Neural cell (in vitro differentiated cells): ENCODE measurements at regions not wholly inside any gene's neighbourhood (a gene's known extent, or its start where the extent isn't known, plus 50 kb on each side); places are given as distances from the start of the nearest gene placed in this dataset.

Experiments used
- H2AFZ ChIP-seq: fragments of 200-600, 300-800 bp; sonication (generic), shearing (Covaris generic); 2 replicates; pipeline ENCODE4 v1.6.0; 2014; ENCODE audit warnings: low read depth, mild to moderate bottlenecking, antibody characterized with exemption, low read length, moderate library complexity
- H3F3A ChIP-seq: fragments of 200-600 bp; shearing (Covaris generic); 2 replicates; pipeline ENCODE4 v1.6.1; 2016; ENCODE audit warnings: mild to moderate bottlenecking, moderate library complexity, mixed read lengths, antibody characterized with exemption, low read length; ENCODE audit not compliant: insufficient read depth, poor library complexity, severe bottlenecking
- H3K27ac ChIP-seq: fragments of 200-600, 300-800 bp; sonication (generic), shearing (Covaris generic); 2 replicates; pipeline ENCODE4 v1.5.1; 2014; ENCODE audit warnings: mild to moderate bottlenecking, low read length, moderate library complexity
- H3K27me3 ChIP-seq: fragments of 300-800, 200-600 bp; sonication (generic), shearing (Covaris generic); 2 replicates; pipeline ENCODE4 v1.6.0; 2014; ENCODE audit warnings: mild to moderate bottlenecking, low read depth, low read length, moderate library complexity; ENCODE audit not compliant: insufficient read depth
- H3K36me3 ChIP-seq: fragments of 300-800, 200-600 bp; sonication (generic), shearing (Covaris generic); 2 replicates; pipeline ENCODE4 v1.5.1; 2014; ENCODE audit warnings: mild to moderate bottlenecking, antibody characterized with exemption, low read length, moderate library complexity; ENCODE audit not compliant: insufficient read depth
- H3K4me2 ChIP-seq: fragments of 300-800, 200-600 bp; sonication (generic), shearing (Covaris generic); 2 replicates; pipeline ENCODE4 v1.6.0; 2014; ENCODE audit warnings: mild to moderate bottlenecking, low read length
- H3K4me3 ChIP-seq: fragments of 300-800, 200-600 bp; sonication (generic), shearing (Covaris generic); 2 replicates; pipeline ENCODE4 v1.5.1; 2014; ENCODE audit warnings: mild to moderate bottlenecking, low read length, moderate library complexity
- H3K79me2 ChIP-seq: fragments of 200-600 bp; shearing (Covaris generic); replicated peaks from 2 replicates; pipeline ENCODE4 v1.6.0; 2014; ENCODE audit warnings: mild to moderate bottlenecking, low read length, moderate library complexity; ENCODE audit not compliant: insufficient read depth
- H3K9ac ChIP-seq: fragments of 300-800, 200-600 bp; sonication (generic), shearing (Covaris generic); 2 replicates; pipeline ENCODE4 v1.6.1; 2016; ENCODE audit warnings: mild to moderate bottlenecking, low read length, mixed read lengths
- H3K9me2 ChIP-seq: fragments of 200-600 bp; shearing (Covaris generic); 2 replicates; pipeline ENCODE4 v1.6.1; 2016; ENCODE audit warnings: mild to moderate bottlenecking, low read length, mixed read lengths; ENCODE audit not compliant: insufficient read depth
- H3K9me3 ChIP-seq: fragments of 200-600, 300-800 bp; sonication (generic), shearing (Covaris generic); 2 replicates; pipeline ENCODE4 v1.6.1; 2016; ENCODE audit warnings: mild to moderate bottlenecking, mixed run types, low read length, moderate library complexity, mixed read lengths
- H4K20me1 ChIP-seq: fragments of 200-600 bp; shearing (Covaris generic); 2 replicates; pipeline ENCODE4 v1.6.1; 2016; ENCODE audit warnings: mild to moderate bottlenecking, mixed run types; ENCODE audit not compliant: insufficient read depth
- EP300 ChIP-seq: fragments of 450-650 bp; conservative IDR thresholded peaks from 2 replicates; pipeline ENCODE4 v1.6.1; 2014; ENCODE audit warnings: antibody characterized with exemption, mild to moderate bottlenecking, moderate library complexity; ENCODE audit not compliant: poor library complexity, severe bottlenecking
- EZH2 ChIP-seq: fragments of 200-600, 300-800 bp; shearing (Covaris generic), sonication (generic); IDR thresholded peaks from 2 replicates; pipeline ENCODE4 v1.6.1; 2014; ENCODE audit warnings: antibody characterized with exemption, low read length, borderline replicate concordance, mild to moderate bottlenecking; ENCODE audit not compliant: insufficient read depth, poor library complexity, severe bottlenecking
- MXI1 ChIP-seq: fragments of 450-650 bp; conservative IDR thresholded peaks from 2 replicates; pipeline ENCODE4 v1.6.1; 2014; ENCODE audit warnings: antibody characterized with exemption, mild to moderate bottlenecking; ENCODE audit not compliant: poor library complexity, severe bottlenecking
- POLR2AphosphoS5 ChIP-seq: IDR thresholded peaks from 2 replicates; pipeline ENCODE4 v1.6.1; 2012
- RAD21 ChIP-seq: fragments of 450-650 bp; conservative IDR thresholded peaks from 2 replicates; pipeline ENCODE4 v1.6.1; 2014; ENCODE audit warnings: antibody characterized with exemption, mild to moderate bottlenecking, moderate library complexity
- SMC3 ChIP-seq: fragments of 450-650 bp; conservative IDR thresholded peaks from 2 replicates; pipeline ENCODE4 v1.6.1; 2014; ENCODE audit warnings: antibody characterized with exemption, mild to moderate bottlenecking, moderate library complexity; ENCODE audit not compliant: poor library complexity
- TAF1 ChIP-seq: IDR thresholded peaks from 2 replicates; pipeline ENCODE4 v1.6.1; 2012; ENCODE audit warnings: low read depth
- TF ChIP-seq, protein P1 (sequence below): fragments of 450-650 bp; IDR thresholded peaks from 2 replicates; pipeline ENCODE4 v1.5.1; 2014; ENCODE audit warnings: antibody characterized with exemption, mild to moderate bottlenecking, moderate library complexity; ENCODE audit not compliant: poor library complexity, severe bottlenecking
- TF ChIP-seq, protein P2 (sequence below): IDR thresholded peaks from 2 replicates; pipeline ENCODE4 v1.6.1; 2012; ENCODE audit warnings: borderline replicate concordance

DNA sequence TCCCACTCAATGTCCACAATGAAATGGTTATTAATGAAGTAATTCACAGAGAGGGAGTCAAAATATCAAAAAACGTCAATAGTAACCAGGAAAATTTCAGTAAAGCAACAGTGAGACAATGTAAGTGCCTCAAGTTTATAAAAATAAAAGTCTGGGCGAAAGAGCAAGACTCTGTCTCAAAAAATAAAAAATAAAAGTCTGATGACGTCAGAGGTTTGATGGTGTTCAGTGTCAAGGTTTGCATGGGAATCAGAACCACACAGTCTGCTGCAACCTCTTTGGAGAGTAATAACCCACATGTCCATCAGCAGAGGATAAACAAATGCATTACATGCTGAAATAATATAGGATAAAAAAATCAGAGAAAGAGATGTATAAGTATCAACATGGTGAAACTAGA, 152.4 kb downstream of the ASCL1 start:
- H3K27me3 ChIP-seq = no peaks in the 10 kb centered on the region

DNA sequence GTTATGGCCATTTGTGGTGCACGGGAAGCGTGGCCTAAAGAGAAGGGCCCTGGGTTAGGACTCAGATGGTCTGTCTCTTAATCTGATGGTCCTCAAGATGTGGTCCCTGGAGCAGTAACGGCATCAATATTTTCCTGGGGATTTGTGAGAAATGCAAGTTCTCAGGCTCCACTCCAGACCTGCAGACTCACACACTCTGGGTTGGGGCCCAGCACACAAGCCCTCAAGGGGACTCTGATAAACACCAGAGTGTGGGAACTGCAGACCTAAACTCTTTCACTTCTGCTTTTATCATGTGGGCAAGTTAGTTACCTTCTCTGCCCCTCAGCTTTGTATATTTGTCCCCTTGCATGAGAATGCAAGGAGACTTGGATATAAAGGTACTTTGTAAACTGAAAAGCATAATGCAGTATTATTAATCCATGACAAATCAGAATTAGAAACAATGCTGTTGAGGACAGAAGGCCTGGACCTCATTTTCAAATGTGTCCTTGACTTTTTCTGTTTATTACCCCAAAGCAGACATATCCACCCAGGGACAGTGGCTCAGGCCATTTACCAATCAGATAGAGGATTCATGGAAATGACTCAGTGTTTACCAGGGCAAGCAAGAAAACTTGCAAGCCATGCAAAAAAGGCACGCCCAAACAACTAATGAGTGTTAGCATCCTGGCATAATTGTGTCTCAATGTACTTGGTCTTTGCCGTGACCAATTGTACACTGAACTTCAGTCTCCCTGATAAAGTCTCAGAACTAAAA, 157.0 kb downstream of the ASCL1 start:
- Histone ChIP-seq H3K36me3 (no peaks in the 10 kb centered on the region), H2AFZ (no peak overlapping the region), H3F3A (no peaks in the 10 kb centered on the region), H3K79me2 (no peaks in the 10 kb centered on the region), H3K4me2 (no peak overlapping the region), H3K27ac (no peak overlapping the region), H3K27me3 (no peaks in the 10 kb centered on the region), H3K9ac (no peak overlapping the region), H4K20me1 (no peaks in the 10 kb centered on the region), H3K4me3 (no peak overlapping the region), H3K9me3 (no peaks in the 10 kb centered on the region), H3K9me2 (no peaks in the 10 kb centered on the region)
- no peak for TF ChIP-seq POLR2AphosphoS5
- TF ChIP-seq TAF1 = no peak
- TF ChIP-seq, protein P1, sequence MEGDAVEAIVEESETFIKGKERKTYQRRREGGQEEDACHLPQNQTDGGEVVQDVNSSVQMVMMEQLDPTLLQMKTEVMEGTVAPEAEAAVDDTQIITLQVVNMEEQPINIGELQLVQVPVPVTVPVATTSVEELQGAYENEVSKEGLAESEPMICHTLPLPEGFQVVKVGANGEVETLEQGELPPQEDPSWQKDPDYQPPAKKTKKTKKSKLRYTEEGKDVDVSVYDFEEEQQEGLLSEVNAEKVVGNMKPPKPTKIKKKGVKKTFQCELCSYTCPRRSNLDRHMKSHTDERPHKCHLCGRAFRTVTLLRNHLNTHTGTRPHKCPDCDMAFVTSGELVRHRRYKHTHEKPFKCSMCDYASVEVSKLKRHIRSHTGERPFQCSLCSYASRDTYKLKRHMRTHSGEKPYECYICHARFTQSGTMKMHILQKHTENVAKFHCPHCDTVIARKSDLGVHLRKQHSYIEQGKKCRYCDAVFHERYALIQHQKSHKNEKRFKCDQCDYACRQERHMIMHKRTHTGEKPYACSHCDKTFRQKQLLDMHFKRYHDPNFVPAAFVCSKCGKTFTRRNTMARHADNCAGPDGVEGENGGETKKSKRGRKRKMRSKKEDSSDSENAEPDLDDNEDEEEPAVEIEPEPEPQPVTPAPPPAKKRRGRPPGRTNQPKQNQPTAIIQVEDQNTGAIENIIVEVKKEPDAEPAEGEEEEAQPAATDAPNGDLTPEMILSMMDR = no peak
- no peak for TF ChIP-seq SMC3
- no peak for TF ChIP-seq EZH2
- no peak for TF ChIP-seq EP300
- no peak for TF ChIP-seq MXI1
- TF ChIP-seq, protein P2, sequence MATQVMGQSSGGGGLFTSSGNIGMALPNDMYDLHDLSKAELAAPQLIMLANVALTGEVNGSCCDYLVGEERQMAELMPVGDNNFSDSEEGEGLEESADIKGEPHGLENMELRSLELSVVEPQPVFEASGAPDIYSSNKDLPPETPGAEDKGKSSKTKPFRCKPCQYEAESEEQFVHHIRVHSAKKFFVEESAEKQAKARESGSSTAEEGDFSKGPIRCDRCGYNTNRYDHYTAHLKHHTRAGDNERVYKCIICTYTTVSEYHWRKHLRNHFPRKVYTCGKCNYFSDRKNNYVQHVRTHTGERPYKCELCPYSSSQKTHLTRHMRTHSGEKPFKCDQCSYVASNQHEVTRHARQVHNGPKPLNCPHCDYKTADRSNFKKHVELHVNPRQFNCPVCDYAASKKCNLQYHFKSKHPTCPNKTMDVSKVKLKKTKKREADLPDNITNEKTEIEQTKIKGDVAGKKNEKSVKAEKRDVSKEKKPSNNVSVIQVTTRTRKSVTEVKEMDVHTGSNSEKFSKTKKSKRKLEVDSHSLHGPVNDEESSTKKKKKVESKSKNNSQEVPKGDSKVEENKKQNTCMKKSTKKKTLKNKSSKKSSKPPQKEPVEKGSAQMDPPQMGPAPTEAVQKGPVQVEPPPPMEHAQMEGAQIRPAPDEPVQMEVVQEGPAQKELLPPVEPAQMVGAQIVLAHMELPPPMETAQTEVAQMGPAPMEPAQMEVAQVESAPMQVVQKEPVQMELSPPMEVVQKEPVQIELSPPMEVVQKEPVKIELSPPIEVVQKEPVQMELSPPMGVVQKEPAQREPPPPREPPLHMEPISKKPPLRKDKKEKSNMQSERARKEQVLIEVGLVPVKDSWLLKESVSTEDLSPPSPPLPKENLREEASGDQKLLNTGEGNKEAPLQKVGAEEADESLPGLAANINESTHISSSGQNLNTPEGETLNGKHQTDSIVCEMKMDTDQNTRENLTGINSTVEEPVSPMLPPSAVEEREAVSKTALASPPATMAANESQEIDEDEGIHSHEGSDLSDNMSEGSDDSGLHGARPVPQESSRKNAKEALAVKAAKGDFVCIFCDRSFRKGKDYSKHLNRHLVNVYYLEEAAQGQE = no peak
- TF ChIP-seq RAD21 = no peak

More for the DNA sequence above, 152.4 kb downstream of the ASCL1 start:
- H3K79me2 ChIP-seq = no peaks in the 10 kb centered on the region
- H4K20me1 ChIP-seq = no peaks in the 10 kb centered on the region
- H2AFZ ChIP-seq = no peak overlapping the region
- H3K4me2 ChIP-seq = no peak overlapping the region
- TF ChIP-seq RAD21 = no peak
- no peak for TF ChIP-seq EP300
- TF ChIP-seq EZH2 = no peak
- TF ChIP-seq, protein P2 = no peak
- TF ChIP-seq SMC3 = no peak
- no peak overlapping the region for H3K9ac ChIP-seq
- no peak overlapping the region for H3K27ac ChIP-seq
- H3F3A ChIP-seq = no peaks in the 10 kb centered on the region
- no peak overlapping the region for H3K4me3 ChIP-seq
- H3K9me3 ChIP-seq = no peaks in the 10 kb centered on the region
- no peaks in the 10 kb centered on the region for H3K9me2 ChIP-seq
- H3K36me3 ChIP-seq = no peaks in the 10 kb centered on the region
